ENCODE measurements at regions not wholly inside any gene's neighbourhood (a gene's known extent, or its start where the extent isn't known, plus 50 kb on each side); places are given as distances from the start of the nearest gene placed in this dataset.

DNA sequence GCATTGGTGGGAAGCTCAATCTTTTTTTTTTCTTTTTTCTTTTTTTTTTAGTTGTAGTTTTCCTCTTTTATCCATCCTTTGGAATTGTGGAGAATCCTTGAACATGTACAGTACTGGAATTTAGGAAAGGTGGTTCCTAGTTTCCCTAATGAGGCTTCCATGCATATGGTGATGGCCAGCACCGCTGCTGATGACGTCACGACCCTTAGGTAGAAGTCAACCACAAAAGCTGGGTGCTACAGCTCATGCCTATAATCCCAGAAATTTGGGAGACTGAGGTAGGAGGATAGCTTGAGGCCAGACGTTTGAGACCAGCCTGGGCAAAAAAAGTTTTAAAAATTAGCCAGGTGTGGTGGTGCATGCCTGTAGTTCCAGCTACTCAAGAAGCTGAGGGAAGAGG lies 79.3 kb upstream of the SOX4 start:
- no peak for TF ChIP-seq CTCF (IDR thresholded peaks at IDR 0.05)
- TF ChIP-seq POLR2A (IDR thresholded peaks at IDR 0.05) = no peak
- TF ChIP-seq EP300 (IDR thresholded peaks at IDR 0.05) = no peak
